HS-27A (cell line): ENCODE measurements at regions not wholly inside any gene's neighbourhood (a gene's known extent, or its start where the extent isn't known, plus 50 kb on each side); places are given as distances from the start of the nearest gene placed in this dataset.
"Not testable (repeated sequence)": the region's sequence is repeated elsewhere in the genome, so short reads cannot be mapped to it uniquely, and the experiment has no call there.

Experiments
- DNase-seq: peaks from one replicate; pipeline ENCODE4 v3.0.0-alpha.2; 2012; ENCODE audit warnings: low read depth, missing footprints

- DNase-seq = peak; percentile 55
Measured at GRCh38 chr10:21364196-21365114, 161.0 kb downstream of the SKIDA1 start.

GRCh38 chr10:21363731-21364104 is 161.8 kb downstream of the SKIDA1 start:
- no peak for DNase-seq

GRCh38 chr10:21363092-21363730 is 162.3 kb downstream of the SKIDA1 start:
- DNase-seq = no peak

GRCh38 chr10:21359202-21359601 is 166.3 kb downstream of the SKIDA1 start:
- no peak for DNase-seq

- DNase-seq = no peak
Measured at GRCh38 chr10:21355591-21356011, 169.9 kb downstream of the SKIDA1 start.

- no peak for DNase-seq
Measured at GRCh38 chr10:21352886-21353285, 172.6 kb downstream of the SKIDA1 start.

- DNase-seq = not testable (repeated sequence)
Measured at GRCh38 chr10:21351594-21351993, 173.9 kb downstream of the SKIDA1 start.

GRCh38 chr10:21349912-21350286 is 175.6 kb downstream of the SKIDA1 start:
- DNase-seq = no peak

GRCh38 chr10:21347785-21348170 is 177.7 kb downstream of the SKIDA1 start:
- DNase-seq = no peak

- DNase-seq = no peak
Measured at GRCh38 chr10:21347043-21347784, 178.3 kb downstream of the SKIDA1 start.

- DNase-seq = no peak
Measured at GRCh38 chr10:21343087-21343486, 182.4 kb downstream of the SKIDA1 start.

GRCh38 chr10:21342499-21342898 is 183.0 kb downstream of the SKIDA1 start:
- DNase-seq = not testable (repeated sequence)

- peak; percentile 59 for DNase-seq
Measured at GRCh38 chr10:21340331-21340730, 185.2 kb downstream of the SKIDA1 start.

- no peak for DNase-seq
Measured at GRCh38 chr10:21337171-21337792, 188.2 kb downstream of the SKIDA1 start.

- peak; percentile 79 for DNase-seq
Measured at GRCh38 chr10:21336476-21337170, 188.9 kb downstream of the SKIDA1 start.

- no peak for DNase-seq
Measured at GRCh38 chr10:21334891-21335696, 190.4 kb downstream of the SKIDA1 start.

- no peak for DNase-seq
Measured at GRCh38 chr10:21330628-21331020, 194.9 kb downstream of the SKIDA1 start.

- DNase-seq = no peak
Measured at GRCh38 chr10:21329995-21330627, 195.4 kb downstream of the SKIDA1 start.

- no peak for DNase-seq
Measured at GRCh38 chr10:21327289-21327993, 198.0 kb downstream of the SKIDA1 start.
